Fibroblast of mammary gland (primary cell): ENCODE measurements at regions not wholly inside any gene's neighbourhood (a gene's known extent, or its start where the extent isn't known, plus 50 kb on each side); places are given as distances from the start of the nearest gene placed in this dataset.

ENCODE experiments used
- DNase-seq: peaks from one replicate; pipeline ENCODE4 v3.0.0-alpha.2; 2010; ENCODE audit warnings: low read depth
- H3K4me3 ChIP-seq: 2 replicates; pipeline ENCODE4 v1.5.1; 2011; ENCODE audit warnings: low read depth, mild to moderate bottlenecking, low read length, moderate library complexity; ENCODE audit not compliant: control insufficient read depth
- TF ChIP-seq, protein P1 (sequence below): conservative IDR thresholded peaks from 2 replicates; pipeline ENCODE4 v1.5.1; 2011; ENCODE audit warnings: low read depth, low read length, inconsistent platforms; ENCODE audit not compliant: control insufficient read depth, insufficient read depth

- no peak overlapping the region for H3K4me3 ChIP-seq
- no peak for DNase-seq
- TF ChIP-seq, protein P1, sequence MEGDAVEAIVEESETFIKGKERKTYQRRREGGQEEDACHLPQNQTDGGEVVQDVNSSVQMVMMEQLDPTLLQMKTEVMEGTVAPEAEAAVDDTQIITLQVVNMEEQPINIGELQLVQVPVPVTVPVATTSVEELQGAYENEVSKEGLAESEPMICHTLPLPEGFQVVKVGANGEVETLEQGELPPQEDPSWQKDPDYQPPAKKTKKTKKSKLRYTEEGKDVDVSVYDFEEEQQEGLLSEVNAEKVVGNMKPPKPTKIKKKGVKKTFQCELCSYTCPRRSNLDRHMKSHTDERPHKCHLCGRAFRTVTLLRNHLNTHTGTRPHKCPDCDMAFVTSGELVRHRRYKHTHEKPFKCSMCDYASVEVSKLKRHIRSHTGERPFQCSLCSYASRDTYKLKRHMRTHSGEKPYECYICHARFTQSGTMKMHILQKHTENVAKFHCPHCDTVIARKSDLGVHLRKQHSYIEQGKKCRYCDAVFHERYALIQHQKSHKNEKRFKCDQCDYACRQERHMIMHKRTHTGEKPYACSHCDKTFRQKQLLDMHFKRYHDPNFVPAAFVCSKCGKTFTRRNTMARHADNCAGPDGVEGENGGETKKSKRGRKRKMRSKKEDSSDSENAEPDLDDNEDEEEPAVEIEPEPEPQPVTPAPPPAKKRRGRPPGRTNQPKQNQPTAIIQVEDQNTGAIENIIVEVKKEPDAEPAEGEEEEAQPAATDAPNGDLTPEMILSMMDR: no peak
Observed at GRCh38 chr5:43903129-43903528, 300.1 kb downstream of the NNT start.

DNA sequence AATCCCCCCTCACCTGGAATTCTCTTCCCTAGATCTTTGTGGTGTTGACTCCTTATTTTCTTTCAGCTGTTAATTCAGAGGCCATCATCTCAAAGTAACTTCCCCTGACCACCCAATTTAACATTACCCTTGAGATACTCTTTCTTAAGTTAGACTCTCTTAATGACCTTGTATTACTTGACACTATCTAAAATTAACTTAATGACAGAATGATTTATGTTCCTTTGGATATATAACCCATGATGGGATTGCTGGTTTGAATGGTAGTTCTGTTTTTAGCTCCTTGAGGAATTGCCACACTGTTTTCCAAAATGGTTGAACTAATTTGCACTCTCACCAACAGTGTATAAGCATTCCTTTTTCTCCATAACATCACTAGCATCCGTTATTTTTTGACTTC, 298.0 kb downstream of the NNT start:
- no peak overlapping the region for H3K4me3 ChIP-seq
- DNase-seq: no peak
- TF ChIP-seq, protein P1: no peak

DNA sequence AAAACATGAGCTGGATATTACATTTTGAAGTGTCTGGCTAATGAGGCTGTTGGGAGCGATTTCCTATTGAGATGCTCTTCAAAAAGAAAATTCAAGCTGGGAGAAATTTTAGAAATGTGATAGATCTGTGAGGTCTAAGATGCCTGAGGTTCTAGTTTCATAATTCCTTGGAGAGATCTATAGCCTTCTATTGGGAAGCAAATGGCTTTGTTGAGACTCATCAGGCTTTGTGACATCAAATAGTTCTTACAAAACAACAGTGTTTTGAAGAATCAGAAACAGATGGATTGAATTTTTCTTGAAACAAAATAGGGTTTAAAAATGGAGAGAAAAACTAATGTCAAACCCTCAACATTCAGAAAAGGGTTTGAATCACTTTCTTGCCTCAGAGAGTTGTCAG, 292.9 kb downstream of the NNT start:
- TF ChIP-seq, protein P1: no peak
- no peak overlapping the region for H3K4me3 ChIP-seq
- DNase-seq: peak; percentile 7

DNA sequence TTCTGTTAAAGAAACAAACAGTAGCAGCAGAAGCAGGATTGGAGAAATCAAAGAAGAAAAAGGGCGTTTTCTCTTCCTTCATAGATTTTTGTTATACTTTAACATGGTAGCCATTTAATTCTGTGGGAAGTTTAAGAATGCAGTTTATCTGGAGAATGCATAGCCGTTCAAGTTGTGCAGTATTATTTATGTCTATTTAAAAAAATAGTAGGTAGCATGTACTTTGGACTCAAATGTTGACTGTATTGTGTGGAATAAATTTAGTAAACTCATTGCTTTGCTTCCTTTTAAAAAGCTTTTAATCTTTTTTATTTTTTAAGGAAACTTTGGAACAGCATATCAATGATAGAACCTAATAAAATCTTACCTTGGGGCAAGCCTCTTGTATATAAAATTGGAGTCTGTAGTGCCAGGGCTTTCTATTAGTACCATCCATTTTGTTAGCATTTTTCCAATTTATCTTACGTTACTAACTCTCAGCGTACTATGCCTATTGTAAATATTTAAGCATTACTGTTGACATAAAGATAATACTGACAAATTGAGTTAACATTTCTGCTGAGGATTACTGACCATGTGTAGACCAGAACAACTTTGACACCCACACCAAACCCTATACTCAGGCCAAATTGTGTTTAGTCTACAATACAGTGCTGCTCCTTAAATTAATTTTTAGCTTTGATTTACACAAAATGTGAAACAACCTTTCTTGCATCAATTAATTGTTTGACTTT, 291.1 kb downstream of the NNT start:
- TF ChIP-seq, protein P1: no peak
- no peak overlapping the region for H3K4me3 ChIP-seq
- DNase-seq: no peak

- DNase-seq: peak; percentile 30
- TF ChIP-seq, protein P1: no peak
- no peak overlapping the region for H3K4me3 ChIP-seq
Observed at GRCh38 chr5:43891112-43891511, 288.1 kb downstream of the NNT start.

GRCh38 chr5:43889233-43889632, 286.3 kb downstream of the NNT start:
- no peak overlapping the region for H3K4me3 ChIP-seq
- TF ChIP-seq, protein P1: no peak
- peak; percentile 28 for DNase-seq

GRCh38 chr5:43875741-43876140, 272.8 kb downstream of the NNT start:
- H3K4me3 ChIP-seq: no peak overlapping the region
- no peak for DNase-seq
- TF ChIP-seq, protein P1: no peak
